HL-60 (cell line): ENCODE measurements at regions not wholly inside any gene's neighbourhood (a gene's known extent, or its start where the extent isn't known, plus 50 kb on each side); places are given as distances from the start of the nearest gene placed in this dataset.
"Not testable (repeated sequence)": the region's sequence is repeated elsewhere in the genome, so short reads cannot be mapped to it uniquely, and the experiment has no call there.

ENCODE experiments used
- DNase-seq, 2 experiments: peaks; one replicate each; pipeline ENCODE4 v3.0.0-alpha.2; 2010 to 2020; ENCODE audit warnings: low read depth in 1 of 2, low spot score in 1 of 2
- H3K27ac ChIP-seq: fragments of 250-450 bp; sonication (Bioruptor Pico); replicated peaks from 2 replicates; pipeline ENCODE4 v1.5.1; 2020; ENCODE audit warnings: mild to moderate bottlenecking, moderate library complexity
- H3K27me3 ChIP-seq: fragments of 250-450 bp; sonication (Bioruptor Pico); 2 replicates; pipeline ENCODE4 v1.5.1; 2021; ENCODE audit warnings: mild to moderate bottlenecking, moderate library complexity; ENCODE audit not compliant: insufficient read depth, poor library complexity, severe bottlenecking
- H3K4me3 ChIP-seq: replicated peaks from 2 replicates; pipeline ENCODE4 v1.5.1; 2011; ENCODE audit warnings: mild to moderate bottlenecking, control low read depth, low read length; ENCODE audit not compliant: insufficient read depth
- GABPA ChIP-seq: IDR thresholded peaks from 2 replicates; pipeline ENCODE4 v1.6.1; 2012; ENCODE audit warnings: low read depth
- POLR2AphosphoS5 ChIP-seq: IDR thresholded peaks from 2 replicates; pipeline ENCODE4 v1.6.1; 2012; ENCODE audit warnings: low read depth
- REST ChIP-seq: IDR thresholded peaks from 2 replicates; pipeline ENCODE4 v1.6.1; 2012; ENCODE audit warnings: low read depth; ENCODE audit not compliant: insufficient replicate concordance
- SPI1 ChIP-seq: IDR thresholded peaks from 2 replicates; pipeline ENCODE4 v1.6.1; 2012; ENCODE audit warnings: low read depth, mild to moderate bottlenecking, borderline replicate concordance
- TF ChIP-seq, protein P1 (sequence below): IDR thresholded peaks from one replicate; pipeline ENCODE4 v1.5.1; 2011; ENCODE audit warnings: low read length, control low read depth, inconsistent platforms; ENCODE audit not compliant: insufficient read depth

DNA sequence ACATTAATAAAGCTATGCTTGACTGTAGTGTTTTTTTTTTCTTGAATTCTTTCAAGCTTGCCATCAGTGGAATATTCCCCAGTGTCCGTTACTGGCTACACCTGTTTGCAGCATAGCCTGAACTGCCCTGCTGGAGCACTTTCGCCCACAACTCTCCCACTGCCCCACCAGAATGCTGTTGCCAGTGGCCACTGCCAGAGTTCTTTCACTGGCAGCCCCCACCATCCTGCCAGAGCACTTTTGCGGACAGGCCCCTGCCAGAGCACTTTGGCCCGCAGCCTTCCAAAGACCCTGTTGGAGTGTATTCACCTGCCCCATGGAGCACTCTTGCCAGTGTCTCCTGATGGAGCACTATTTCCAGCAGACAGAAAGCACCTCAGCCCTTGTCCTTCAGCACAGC, 452.3 kb upstream of the GRID2 start:
- Histone ChIP-seq H3K27ac (no peak overlapping the region), H3K4me3 (no peak overlapping the region), H3K27me3 (no peaks in the 10 kb centered on the region)
- TF ChIP-seq POLR2AphosphoS5 (no peak), SPI1 (no peak), REST (no peak), GABPA (no peak)
- TF ChIP-seq, protein P1, sequence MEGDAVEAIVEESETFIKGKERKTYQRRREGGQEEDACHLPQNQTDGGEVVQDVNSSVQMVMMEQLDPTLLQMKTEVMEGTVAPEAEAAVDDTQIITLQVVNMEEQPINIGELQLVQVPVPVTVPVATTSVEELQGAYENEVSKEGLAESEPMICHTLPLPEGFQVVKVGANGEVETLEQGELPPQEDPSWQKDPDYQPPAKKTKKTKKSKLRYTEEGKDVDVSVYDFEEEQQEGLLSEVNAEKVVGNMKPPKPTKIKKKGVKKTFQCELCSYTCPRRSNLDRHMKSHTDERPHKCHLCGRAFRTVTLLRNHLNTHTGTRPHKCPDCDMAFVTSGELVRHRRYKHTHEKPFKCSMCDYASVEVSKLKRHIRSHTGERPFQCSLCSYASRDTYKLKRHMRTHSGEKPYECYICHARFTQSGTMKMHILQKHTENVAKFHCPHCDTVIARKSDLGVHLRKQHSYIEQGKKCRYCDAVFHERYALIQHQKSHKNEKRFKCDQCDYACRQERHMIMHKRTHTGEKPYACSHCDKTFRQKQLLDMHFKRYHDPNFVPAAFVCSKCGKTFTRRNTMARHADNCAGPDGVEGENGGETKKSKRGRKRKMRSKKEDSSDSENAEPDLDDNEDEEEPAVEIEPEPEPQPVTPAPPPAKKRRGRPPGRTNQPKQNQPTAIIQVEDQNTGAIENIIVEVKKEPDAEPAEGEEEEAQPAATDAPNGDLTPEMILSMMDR: no peak
- no peak for DNase-seq

DNA sequence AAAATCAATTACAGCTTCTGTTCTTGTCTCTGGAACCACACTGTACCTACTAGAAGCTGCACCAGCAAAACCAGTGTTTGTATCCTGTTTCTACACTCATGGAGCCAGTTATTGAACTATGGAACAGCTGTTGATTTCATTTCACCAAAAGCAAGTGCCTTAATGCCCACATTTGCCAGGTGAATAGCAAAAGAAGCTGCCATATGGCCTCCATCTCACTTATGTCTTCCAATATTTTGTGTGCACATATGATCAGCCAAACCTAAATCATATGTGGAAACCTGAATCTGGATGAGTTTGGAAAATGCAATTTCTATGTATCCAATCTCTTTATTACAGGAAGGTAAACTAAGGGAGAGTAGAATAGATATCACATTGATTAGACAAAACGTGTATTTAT, 415.8 kb upstream of the GRID2 start:
- TF ChIP-seq, protein P1: no peak
- TF ChIP-seq REST (no peak), POLR2AphosphoS5 (no peak), SPI1 (no peak), GABPA (no peak)
- no peak for DNase-seq
- H3K4me3 ChIP-seq: no peak overlapping the region

DNA sequence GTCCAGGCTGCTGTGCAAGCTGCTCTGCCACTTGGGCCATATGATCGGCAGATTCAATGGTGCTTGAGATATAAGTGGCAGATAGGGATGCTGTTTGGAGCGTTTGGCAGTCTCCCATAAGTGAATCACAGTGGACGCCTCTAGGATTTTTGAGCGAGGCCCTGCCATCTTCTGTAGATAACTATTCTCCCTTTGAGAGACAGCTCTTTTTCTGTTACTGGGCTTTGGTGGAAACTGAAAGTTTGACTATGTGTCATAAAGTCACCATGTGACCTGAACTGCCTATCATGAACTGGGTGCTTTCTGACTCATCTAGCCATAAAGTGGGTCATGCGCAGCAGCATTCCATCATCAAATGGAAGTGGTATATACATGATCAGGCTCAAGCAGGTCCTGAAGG, 412.5 kb upstream of the GRID2 start:
- not testable (repeated sequence) for H3K4me3 ChIP-seq, H3K27me3 ChIP-seq, DNase-seq, H3K27ac ChIP-seq

More for the DNA sequence above, 415.8 kb upstream of the GRID2 start:
- no peak overlapping the region for H3K27ac ChIP-seq
- H3K27me3 ChIP-seq: no peaks in the 10 kb centered on the region

GRCh38 chr4:91894006-91894405, 409.8 kb upstream of the GRID2 start:
- no peak for DNase-seq
- no peak for TF ChIP-seq GABPA
- TF ChIP-seq, protein P1: no peak
- Histone ChIP-seq H3K27me3 (no peaks in the 10 kb centered on the region), H3K4me3 (no peak overlapping the region), H3K27ac (no peak overlapping the region)
